ENCODE measurements at regions not wholly inside any gene's neighbourhood (a gene's known extent, or its start where the extent isn't known, plus 50 kb on each side); places are given as distances from the start of the nearest gene placed in this dataset.

DNA sequence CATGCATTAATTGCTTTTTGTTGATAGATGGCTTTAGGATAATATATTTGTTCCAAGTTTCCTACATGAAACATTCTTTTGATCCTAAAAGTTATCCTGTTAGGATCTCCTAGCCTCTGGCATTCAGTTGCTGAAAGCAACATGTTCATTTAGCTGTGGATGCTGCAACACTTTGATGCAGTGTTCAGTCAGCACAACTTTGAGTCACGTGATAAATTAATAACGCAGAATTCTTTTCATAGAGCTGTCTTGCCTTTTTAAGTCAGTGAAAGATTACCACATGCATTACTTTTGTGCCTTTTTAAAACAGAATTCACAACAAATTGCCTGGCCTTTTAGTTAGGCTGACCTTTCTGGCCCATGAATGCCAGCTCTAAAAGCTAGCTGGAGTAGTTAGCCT lies 1467.9 kb upstream of the ZEB2 start:
- DNase-seq (ENCODE audit: low read depth): no peak
- H3K4me3 ChIP-seq (ENCODE audit: low read depth, low read length): no peak overlapping the region
- TF ChIP-seq, protein P1, sequence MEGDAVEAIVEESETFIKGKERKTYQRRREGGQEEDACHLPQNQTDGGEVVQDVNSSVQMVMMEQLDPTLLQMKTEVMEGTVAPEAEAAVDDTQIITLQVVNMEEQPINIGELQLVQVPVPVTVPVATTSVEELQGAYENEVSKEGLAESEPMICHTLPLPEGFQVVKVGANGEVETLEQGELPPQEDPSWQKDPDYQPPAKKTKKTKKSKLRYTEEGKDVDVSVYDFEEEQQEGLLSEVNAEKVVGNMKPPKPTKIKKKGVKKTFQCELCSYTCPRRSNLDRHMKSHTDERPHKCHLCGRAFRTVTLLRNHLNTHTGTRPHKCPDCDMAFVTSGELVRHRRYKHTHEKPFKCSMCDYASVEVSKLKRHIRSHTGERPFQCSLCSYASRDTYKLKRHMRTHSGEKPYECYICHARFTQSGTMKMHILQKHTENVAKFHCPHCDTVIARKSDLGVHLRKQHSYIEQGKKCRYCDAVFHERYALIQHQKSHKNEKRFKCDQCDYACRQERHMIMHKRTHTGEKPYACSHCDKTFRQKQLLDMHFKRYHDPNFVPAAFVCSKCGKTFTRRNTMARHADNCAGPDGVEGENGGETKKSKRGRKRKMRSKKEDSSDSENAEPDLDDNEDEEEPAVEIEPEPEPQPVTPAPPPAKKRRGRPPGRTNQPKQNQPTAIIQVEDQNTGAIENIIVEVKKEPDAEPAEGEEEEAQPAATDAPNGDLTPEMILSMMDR (IDR thresholded peaks at IDR 0.05; ENCODE audit: low read depth, low read length, missing control alignments): no peak

DNA sequence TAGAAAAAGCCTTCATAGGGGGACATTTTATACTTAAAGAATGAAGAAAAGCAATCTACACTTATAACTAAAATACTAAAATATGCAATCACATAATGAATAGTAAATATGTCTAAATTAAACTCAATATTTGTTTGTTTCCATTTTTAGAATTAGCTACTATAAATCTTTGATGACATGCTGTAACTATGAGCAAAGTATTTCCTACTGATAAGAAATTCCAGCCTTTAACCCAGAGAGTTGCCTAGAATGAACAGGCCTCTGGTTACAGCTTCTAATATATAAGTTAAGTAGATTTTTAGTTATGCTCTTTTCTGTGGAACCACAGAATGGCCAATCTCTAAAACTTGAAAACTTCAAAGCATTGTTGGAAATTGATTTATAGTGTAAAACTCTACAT lies 1465.6 kb upstream of the ZEB2 start:
- H3K4me3 ChIP-seq (ENCODE audit: low read depth, low read length): no peak overlapping the region
- TF ChIP-seq, protein P1 (IDR thresholded peaks at IDR 0.05; ENCODE audit: low read depth, low read length, missing control alignments): no peak
- DNase-seq (ENCODE audit: low read depth): no peak

DNA sequence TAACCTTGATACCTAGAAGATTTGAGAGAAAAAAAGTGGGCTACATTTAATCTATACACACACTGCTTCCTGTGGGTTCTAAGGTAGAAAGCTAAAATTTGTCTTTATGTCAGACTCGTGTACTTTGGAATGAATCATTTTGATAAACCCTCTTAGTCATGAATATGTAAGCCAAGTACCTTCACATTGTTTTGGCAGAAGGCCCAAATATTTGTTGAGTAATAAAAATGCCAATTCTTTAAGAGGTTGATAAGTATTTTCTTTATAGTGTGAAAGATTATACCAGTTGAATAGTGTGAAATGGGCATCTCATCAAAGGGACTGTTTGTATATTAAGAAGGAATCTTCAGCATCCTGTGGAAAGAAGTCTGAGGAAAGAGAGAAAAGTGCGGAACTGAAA lies 1464.7 kb upstream of the ZEB2 start:
- H3K4me3 ChIP-seq (ENCODE audit: low read depth, low read length): no peak overlapping the region
- no peak for DNase-seq (ENCODE audit: low read depth)
- TF ChIP-seq, protein P1 (IDR thresholded peaks at IDR 0.05; ENCODE audit: low read depth, low read length, missing control alignments): no peak

DNA sequence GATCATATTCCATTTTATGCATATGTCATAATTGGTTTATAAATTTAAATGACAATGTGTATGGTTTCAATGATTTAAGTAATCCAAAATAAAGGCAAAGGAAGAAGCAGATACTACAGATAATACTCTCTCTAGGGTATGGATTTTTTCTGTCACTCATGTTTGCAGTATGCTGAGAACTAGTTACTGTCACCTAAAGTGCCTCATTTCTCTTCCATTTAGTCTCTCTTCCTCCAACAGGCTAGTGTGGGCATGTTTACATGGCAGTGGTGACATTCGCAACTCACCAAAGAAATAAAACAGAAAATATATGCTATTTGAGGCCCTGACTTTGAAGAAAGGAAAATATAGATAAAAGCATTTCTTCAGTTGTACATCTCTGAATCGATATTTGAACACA lies 1460.4 kb upstream of the ZEB2 start:
- no peak for DNase-seq (ENCODE audit: low read depth)
- no peak overlapping the region for H3K4me3 ChIP-seq (ENCODE audit: low read depth, low read length)
- TF ChIP-seq, protein P1 (IDR thresholded peaks at IDR 0.05; ENCODE audit: low read depth, low read length, missing control alignments): no peak

DNA sequence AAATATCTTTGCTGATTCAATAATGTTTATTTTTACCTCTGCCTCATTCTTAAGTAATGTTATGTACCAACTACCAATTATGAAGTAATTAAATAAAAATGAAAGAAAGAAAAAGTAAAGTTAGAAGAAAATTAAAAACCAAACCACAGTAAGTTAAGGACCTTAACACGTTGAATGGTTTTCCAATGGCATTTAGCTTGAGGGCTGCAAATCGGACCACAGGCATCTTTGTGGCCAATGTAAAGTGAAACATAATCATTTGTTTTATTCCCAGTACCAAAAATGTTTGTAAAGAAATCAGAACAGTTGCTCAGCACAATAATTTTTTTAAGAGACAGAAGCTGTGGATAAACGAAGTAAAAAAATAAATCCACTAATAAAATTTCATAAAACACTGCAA lies 1455.5 kb upstream of the ZEB2 start:
- H3K4me3 ChIP-seq (ENCODE audit: low read depth, low read length): no peak overlapping the region
- no peak for DNase-seq (ENCODE audit: low read depth)
- TF ChIP-seq, protein P1 (IDR thresholded peaks at IDR 0.05; ENCODE audit: low read depth, low read length, missing control alignments): no peak

DNA sequence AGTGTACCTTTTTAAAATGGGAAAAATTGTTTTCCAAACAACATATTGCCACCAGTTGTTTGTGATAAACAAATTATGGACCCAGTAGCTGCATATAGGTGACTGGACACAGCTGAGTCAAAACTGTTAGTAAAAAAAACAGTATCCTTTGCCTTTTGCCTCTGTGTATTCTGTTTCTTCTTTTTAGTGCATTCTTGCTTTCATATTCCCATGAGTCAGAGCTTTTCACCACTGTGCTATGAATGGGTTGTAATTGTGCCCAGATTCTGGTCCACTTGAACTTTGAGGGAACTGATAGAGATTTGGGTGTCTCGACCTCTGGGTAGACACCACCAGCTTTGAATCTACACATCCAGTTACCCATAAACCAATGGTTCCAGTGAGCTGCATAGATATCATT lies 1441.9 kb upstream of the ZEB2 start:
- no peak for DNase-seq (ENCODE audit: low read depth)
- no peak overlapping the region for H3K4me3 ChIP-seq (ENCODE audit: low read depth, low read length)
- TF ChIP-seq, protein P1 (IDR thresholded peaks at IDR 0.05; ENCODE audit: low read depth, low read length, missing control alignments): no peak

DNA sequence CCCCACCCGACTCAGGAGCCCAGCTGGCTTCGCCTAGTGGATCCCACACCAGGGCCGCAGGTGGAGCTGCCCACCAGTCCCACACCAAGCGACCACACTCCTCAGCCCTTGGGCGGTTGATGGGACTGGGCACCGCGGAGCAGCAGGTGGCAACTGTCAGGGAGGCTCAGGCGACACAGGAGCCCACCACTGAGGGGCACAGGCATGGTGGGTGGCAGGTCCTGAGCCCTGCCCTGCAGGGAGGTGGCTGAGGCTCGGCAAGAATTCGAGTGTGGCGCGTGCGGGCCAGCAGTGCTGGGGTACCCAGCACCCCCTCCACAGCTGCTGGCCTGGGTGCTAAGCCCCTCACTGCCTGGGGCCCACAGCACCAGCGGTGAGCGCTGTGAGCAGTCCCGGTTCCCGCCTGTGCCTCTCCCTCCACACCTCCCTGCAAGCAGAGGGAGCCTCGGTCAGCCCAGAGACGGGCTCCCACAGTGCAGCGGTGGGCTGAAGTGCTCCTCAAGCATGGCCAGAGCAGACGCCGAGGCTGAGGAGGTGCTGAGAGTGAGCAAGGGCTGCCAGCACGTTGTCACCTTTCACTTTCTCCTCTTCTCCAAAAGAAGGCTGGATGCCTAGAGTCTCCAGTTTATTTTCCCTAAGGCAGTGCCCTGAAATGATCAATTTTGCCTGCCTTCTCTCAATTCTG lies 1440.7 kb upstream of the ZEB2 start:
- TF ChIP-seq, protein P1 (IDR thresholded peaks at IDR 0.05; ENCODE audit: low read depth, low read length, missing control alignments): no peak
- no peak overlapping the region for H3K4me3 ChIP-seq (ENCODE audit: low read depth, low read length)
- DNase-seq (ENCODE audit: low read depth): no peak

Data from GM12864 (cell line).